Effector CD8-positive, alpha-beta T cell (primary cell): ENCODE measurements at regions not wholly inside any gene's neighbourhood (a gene's known extent, or its start where the extent isn't known, plus 50 kb on each side); places are given as distances from the start of the nearest gene placed in this dataset.
"Not testable (repeated sequence)": the region's sequence is repeated elsewhere in the genome, so short reads cannot be mapped to it uniquely, and the experiment has no call there.

Experiments used
- DNase-seq: peaks from one replicate; lab custom pipeline; 2025; lab: John Stamatoyannopoulos, UW

GRCh38 chr12:116430911-116431565 is 128.1 kb upstream of the MAP1LC3B2 start:
- no peak for DNase-seq

- no peak for DNase-seq
These were observed 127.4 kb upstream of the MAP1LC3B2 start for GRCh38 chr12:116431677-116432300.

GRCh38 chr12:116432314-116432750 is 126.8 kb upstream of the MAP1LC3B2 start:
- no peak for DNase-seq

DNA sequence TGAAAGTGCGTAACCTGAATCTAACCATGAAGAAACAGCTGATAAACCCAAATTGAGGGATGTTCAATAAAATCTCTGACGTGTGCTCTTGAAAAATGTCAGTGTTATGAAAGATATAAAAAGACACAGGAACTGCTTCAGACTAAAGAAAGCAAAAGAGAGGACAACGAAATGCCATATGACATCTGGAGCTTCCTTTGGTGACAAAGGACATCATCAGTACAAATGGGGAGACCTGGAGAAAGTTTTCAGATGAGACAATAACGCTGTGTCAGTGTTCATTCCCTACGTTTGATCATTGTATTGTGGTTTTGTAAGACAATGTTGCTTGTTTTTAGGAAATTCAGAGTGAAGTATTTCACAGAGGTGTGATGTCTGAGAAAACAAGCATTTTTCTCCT is 125.9 kb upstream of the MAP1LC3B2 start:
- no peak for DNase-seq

DNA sequence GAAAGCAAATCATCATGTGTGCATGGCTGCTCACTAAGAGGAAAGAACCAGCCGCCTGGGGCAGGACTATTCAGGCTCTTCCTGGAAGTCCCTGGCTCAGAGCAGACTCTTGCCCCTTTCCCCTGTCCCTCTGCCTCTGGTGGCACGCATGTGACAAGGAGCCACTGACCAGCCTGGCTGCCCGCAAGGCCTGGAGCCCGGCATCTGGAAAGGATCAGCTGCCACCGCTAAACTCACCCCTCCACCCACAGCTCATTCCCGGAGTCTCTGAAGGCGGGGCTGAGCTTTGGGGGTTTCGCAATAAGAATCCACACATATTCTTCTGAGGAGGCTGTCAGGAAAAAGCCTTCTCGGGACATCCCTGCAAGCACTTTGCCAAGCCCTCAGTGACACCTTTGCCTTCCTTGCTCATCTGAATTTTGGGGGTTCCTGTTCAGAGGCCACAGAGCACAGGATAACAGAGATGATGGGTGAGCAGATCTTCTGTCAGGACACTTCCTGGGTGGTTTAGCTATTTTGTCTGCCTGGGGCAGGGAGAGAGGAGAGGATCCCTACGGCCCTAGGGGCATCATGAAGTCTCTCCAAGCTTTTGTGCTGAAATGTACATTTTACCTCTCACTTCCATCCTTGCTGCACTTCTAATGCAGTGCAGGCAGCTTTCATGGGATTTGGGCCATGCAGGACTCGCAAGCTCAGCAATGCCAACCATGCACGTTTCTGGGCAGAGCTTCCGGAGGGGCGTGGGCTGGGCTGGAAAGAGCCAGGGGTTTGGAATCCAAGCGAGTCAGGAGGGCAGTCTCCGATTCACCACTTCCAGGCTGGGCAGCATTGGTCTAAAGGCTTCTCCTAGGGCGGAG is 124.8 kb upstream of the MAP1LC3B2 start:
- no peak for DNase-seq

GRCh38 chr12:116435984-116436383 is 123.2 kb upstream of the MAP1LC3B2 start:
- DNase-seq = no peak

DNA sequence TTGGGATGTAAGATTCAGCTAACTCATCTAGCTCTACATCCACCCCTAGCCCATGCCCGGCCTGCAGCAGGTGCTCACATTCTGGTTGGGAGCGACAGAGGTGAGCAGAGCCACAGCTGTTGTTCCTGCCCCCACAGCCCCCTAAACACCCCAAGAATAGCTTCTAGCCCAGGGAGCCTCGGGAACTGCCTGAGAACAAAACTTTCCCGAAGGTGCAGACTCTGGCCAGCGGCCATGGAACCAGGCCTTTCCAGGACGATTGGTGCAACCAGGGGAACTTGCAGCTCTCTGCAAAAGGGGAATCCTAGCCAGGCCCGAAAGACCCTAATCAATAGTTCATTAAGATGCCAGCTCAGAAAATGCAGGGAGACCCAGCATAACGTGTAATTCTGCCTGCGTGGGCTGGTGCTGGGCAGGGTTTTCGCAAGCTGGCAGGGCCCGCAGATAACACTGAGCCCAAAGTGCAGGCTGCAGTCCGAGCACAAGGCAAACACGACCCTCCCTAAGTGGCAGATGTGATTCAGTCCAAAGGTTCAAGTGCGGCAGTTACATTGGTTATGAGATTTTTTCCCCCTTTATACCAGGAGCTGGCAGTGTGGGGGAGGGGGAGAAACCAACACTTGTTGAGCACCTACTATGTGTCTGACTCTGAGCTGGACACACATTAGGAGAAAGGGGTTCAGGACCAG is 122.5 kb upstream of the MAP1LC3B2 start:
- no peak for DNase-seq

DNA sequence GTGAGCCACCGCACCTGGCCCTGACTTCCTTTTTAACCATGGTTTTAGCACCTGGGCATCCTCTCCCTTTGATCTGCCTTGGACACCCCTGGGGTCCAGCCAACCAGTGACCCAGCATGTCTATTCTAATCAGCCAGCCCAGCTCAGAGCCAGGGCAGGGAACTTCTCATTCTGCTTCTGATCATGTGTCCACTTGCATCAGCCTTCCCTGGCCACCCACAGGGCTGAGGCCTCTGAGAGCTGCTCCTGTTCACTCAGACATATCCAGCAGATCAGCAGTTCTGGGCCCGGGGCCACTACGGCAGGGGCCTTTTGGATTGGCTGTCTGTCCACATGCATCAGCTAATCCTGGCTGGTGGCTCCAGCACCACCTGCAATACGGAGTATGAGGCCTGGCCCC is 117.9 kb upstream of the MAP1LC3B2 start:
- no peak for DNase-seq

DNA sequence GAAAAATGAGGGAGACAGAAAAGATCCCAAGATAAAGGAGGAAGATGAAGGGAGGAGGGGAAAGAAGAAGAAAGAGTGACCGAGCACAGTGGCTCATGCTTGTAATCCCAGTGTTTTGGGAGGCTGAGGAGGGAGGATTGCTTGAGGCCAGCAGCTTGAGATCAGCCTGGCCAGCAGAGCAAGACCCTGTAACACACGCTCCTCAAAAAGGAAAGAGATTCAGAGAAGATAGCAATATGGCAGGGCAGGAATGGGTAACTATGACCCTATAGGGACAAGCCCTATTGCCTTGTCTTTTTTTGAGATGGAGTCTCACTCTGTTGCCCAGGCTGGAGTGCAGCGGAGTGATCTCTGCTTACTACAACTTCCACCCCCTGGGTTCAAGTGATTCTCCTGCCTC is 116.9 kb upstream of the MAP1LC3B2 start:
- no peak for DNase-seq

DNA sequence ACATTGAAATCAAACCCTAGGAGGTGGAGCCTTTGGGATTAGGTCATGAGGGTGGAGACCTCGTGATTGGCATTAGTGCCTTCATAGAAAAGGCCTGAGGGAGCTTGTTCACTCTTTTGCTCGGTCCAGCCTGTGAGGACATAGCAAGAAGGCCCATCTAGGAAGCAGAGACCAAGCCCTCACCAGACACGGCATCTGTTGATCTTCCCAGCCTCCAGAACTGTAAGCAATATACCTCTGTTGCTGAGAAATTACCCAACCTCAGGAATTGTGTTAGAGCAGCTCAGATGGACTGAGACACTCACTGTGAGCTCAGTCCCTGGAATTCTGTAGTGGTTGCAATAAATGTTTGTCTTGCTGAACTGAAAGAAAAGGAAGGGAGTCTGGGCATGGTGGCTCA is 116.2 kb upstream of the MAP1LC3B2 start:
- no peak for DNase-seq

GRCh38 chr12:116443821-116444589 is 115.2 kb upstream of the MAP1LC3B2 start:
- DNase-seq = no peak

- no peak for DNase-seq
These were observed 114.6 kb upstream of the MAP1LC3B2 start for GRCh38 chr12:116444590-116444943.

DNA sequence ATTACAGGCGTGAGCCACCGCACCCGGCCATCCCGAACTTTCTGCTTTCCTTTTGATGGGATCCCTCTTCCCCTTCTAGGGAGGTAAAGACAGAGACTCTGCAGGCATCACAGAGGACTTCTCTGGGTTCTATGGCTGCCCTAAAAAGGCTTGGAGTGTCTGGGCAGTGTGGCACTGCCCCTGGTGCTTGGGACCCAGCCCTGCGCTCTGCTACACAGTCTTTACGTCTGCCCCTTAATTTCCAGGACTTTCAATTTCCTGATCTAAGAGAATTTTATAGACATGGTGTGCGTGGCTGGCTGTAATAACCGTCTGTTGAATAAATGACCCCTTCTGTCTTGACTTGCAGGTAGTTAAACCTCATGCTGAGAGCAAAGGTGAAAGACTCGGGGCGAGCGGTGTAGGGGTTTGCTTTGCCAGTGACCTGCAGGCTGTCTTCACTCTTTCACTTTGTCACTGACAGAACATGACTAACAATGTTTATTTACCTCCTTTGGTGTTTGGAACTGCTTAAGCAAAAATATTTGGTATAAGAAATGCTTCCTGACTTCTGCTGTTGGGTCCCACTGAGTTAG is 110.9 kb upstream of the MAP1LC3B2 start:
- DNase-seq = no peak

GRCh38 chr12:116450406-116450910 is 108.7 kb upstream of the MAP1LC3B2 start:
- no peak for DNase-seq

GRCh38 chr12:116452975-116453374 is 106.2 kb upstream of the MAP1LC3B2 start:
- not testable (repeated sequence) for DNase-seq

DNA sequence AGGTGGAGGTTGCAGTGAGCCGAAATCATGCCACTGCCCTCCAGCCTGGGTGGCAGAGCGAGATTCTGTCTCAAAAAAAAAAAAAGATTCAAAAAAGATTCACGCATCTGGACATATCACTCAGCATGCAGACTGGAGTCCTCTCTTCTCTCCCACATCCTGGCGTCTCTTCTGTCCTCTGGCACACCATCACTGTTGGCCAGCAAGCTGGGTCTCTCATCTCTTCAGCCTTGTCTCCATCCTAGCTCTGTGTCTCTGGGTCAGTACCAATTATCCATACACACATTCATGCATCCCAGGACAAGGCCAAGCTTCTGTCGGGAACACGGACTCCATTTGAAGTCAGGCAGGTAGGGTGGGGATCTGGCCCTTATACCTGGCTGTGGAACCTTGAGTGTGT is 105.5 kb upstream of the MAP1LC3B2 start:
- no peak for DNase-seq

- no peak for DNase-seq
These were observed 105.1 kb upstream of the MAP1LC3B2 start for GRCh38 chr12:116454076-116454475.

DNA sequence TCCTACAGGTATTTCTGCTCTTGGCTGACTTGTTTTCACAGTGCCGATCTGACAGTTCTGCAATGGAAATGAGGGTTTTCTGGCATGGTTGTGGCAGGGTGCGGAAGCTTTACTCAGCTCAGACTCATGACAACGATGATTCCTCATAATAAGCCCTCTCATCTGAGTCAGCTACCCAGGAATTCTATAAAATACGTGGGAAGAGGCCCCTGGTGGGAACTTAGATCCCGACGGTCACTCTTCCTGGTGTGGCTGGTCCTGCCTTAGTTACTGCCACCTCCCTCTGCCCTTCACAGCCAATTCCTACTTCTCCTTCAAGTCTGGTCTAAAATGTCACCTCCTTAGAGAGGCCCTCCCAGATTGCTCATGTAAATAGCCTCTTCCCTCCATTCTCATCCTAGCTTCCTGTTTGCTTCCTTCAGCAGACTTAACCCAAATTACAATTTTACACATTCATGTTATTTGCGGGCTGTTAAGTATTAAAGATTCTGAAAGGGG is 104.2 kb upstream of the MAP1LC3B2 start:
- no peak for DNase-seq

GRCh38 chr12:116455540-116456329 is 103.4 kb upstream of the MAP1LC3B2 start:
- DNase-seq = no peak
